ENCODE measurements at regions not wholly inside any gene's neighbourhood (a gene's known extent, or its start where the extent isn't known, plus 50 kb on each side); places are given as distances from the start of the nearest gene placed in this dataset.

- TF ChIP-seq CHD2 (IDR thresholded peaks at IDR 0.05; ENCODE audit: low read length, partially characterized antibody) (peak; percentile 24), RAD21 (IDR thresholded peaks at IDR 0.05; ENCODE audit: low read length) (peak; percentile 31; the same call in 1 of the 2 replicates), GATA2 (CRISPR knock-in tag; IDR thresholded peaks at IDR 0.05) (peak; percentile 45; the same call in 1 of the 2 replicates), EP300 (IDR thresholded peaks at IDR 0.05; ENCODE audit: borderline replicate concordance in 1 of 2, low read depth in 1 of 2, low read length in 1 of 2) (peak in 1 of 2 experiments; percentile 60; a peak in 1 of 4 replicates), FOSL2 (IDR thresholded peaks at IDR 0.05; ENCODE audit: borderline replicate concordance, low read depth) (no peak), MXI1 (IDR thresholded peaks at IDR 0.05; ENCODE audit: low read depth, low read length) (peak; percentile 42; the same call in 1 of the 2 replicates), TEAD4 (IDR thresholded peaks at IDR 0.05; ENCODE audit: borderline replicate concordance, insufficient read depth) (no peak), RCOR1 (IDR thresholded peaks at IDR 0.05; ENCODE audit: low read length) (peak; percentile 65)
- Histone ChIP-seq H3K79me2 (ENCODE audit: insufficient read depth) (no peaks in the 10 kb centered on the region), H3K36me3 (replicated peaks in 1 of 2; ENCODE audit: control insufficient read depth in 1 of 2, insufficient read depth in 2 of 2, low read length in 1 of 2) (no peaks in the 10 kb centered on the region), H3K27me3 (ENCODE audit: insufficient read depth) (no peaks in the 10 kb centered on the region; the same call in 1 of the 2 replicates), H3K27ac (ENCODE audit: low read depth in 2 of 2, low read length in 1 of 2) (peak overlapping the region in 1 of 2 experiments; percentile 94; a peak in 2 of 4 replicates), H3K4me1 (ENCODE audit: control insufficient read depth in 1 of 2, insufficient read depth in 2 of 2, low read depth in 1 of 2, low read length in 1 of 2) (peaks cover 0 to 15% of the 10 kb centered on the region in 2 experiments; a peak in 2 of 4 replicates), H3F3A (replicated peaks; ENCODE audit: insufficient read depth) (no peaks in the 10 kb centered on the region), H4K20me1 (ENCODE audit: insufficient read depth) (no peaks in the 10 kb centered on the region), H3K9me2 (no peaks in the 10 kb centered on the region), H3K4me2 (no peak overlapping the region), H3K9me3 (no peaks in the 10 kb centered on the region), H3K4me3 (ENCODE audit: low read depth in 2 of 2, low read length in 1 of 2) (no peak overlapping the region; a peak in 1 of 4 replicates), H3K9ac (no peak overlapping the region), H2AFZ (ENCODE audit: low read depth) (no peak overlapping the region)
- DNase-seq: peak; percentile 70
- WGBS (ENCODE audit: low lambda C conversion rate): 49% methylated on average over 11 of the region's 11 CpGs
- ChIA-PET POLR2A (no interaction called here), CTCF (interaction anchor here (0.7 to 6.2 kb wide), 16 partner anchors 12 to 1198 kb away, joined by 3 to 72 read pairs (median 4); partner anchors contain the start of gene EIF4E3)
Observed at GRCh38 chr3:71858503-71859122, 73.7 kb upstream of the PROK2 start.

GRCh38 chr3:71857956-71858355 is 73.0 kb upstream of the PROK2 start:
- no peaks in the 10 kb centered on the region for H4K20me1 ChIP-seq (ENCODE audit: insufficient read depth)
- no peak for DNase-seq
- no peaks in the 10 kb centered on the region for H3K36me3 ChIP-seq (replicated peaks in 1 of 2; ENCODE audit: control insufficient read depth in 1 of 2, insufficient read depth in 2 of 2, low read length in 1 of 2)
- no peaks in the 10 kb centered on the region for H3K9me2 ChIP-seq
- H3K9ac ChIP-seq: no peak overlapping the region
- ChIA-PET POLR2A (no interaction called here), CTCF (interaction anchor here (0.9 to 6.2 kb wide), 8 partner anchors 12 to 1199 kb away, joined by 3 to 72 read pairs (median 4); no protein-coding TSS in a partner anchor)
- WGBS (ENCODE audit: low lambda C conversion rate): 29% methylated on average over 3 of the region's 3 CpGs
- H3F3A ChIP-seq (replicated peaks; ENCODE audit: insufficient read depth): no peaks in the 10 kb centered on the region
- no peaks in the 10 kb centered on the region for H3K9me3 ChIP-seq
- no peaks in the 10 kb centered on the region; the same call in 1 of the 2 replicates for H3K27me3 ChIP-seq (ENCODE audit: insufficient read depth)
- H3K4me3 ChIP-seq (ENCODE audit: low read depth in 2 of 2, low read length in 1 of 2): no peak overlapping the region
- peaks cover 0 to 15% of the 10 kb centered on the region in 2 experiments; a peak in 2 of 4 replicates for H3K4me1 ChIP-seq (ENCODE audit: control insufficient read depth in 1 of 2, insufficient read depth in 2 of 2, low read depth in 1 of 2, low read length in 1 of 2)
- H2AFZ ChIP-seq (ENCODE audit: low read depth): no peak overlapping the region
- H3K4me2 ChIP-seq: no peak overlapping the region
- TF ChIP-seq SIN3A (IDR thresholded peaks at IDR 0.05; ENCODE audit: borderline replicate concordance, low read depth, low read length) (no peak), ZBTB33 (IDR thresholded peaks at IDR 0.05; ENCODE audit: borderline replicate concordance, low read depth) (no peak), MAX (IDR thresholded peaks at IDR 0.05; ENCODE audit: low read depth) (no peak), TAF1 (IDR thresholded peaks at IDR 0.05; ENCODE audit: borderline replicate concordance, low read depth, low read length) (no peak), USF1 (IDR thresholded peaks at IDR 0.05; ENCODE audit: borderline replicate concordance, low read depth) (no peak), SMC3 (IDR thresholded peaks at IDR 0.05; ENCODE audit: low read depth, low read length) (no peak), RAD21 (IDR thresholded peaks at IDR 0.05; ENCODE audit: low read length) (no peak), GABPA (IDR thresholded peaks at IDR 0.05; ENCODE audit: low read depth) (no peak), RXRA (IDR thresholded peaks at IDR 0.05; ENCODE audit: borderline replicate concordance, low read depth) (no peak), REST (IDR thresholded peaks at IDR 0.05; ENCODE audit: low read depth, low read length) (no peak), TCF12 (IDR thresholded peaks at IDR 0.05) (no peak)
- peak overlapping the region in 1 of 2 experiments; percentile 94; a peak in 2 of 4 replicates for H3K27ac ChIP-seq (ENCODE audit: low read depth in 2 of 2, low read length in 1 of 2)
- H3K79me2 ChIP-seq (ENCODE audit: insufficient read depth): no peaks in the 10 kb centered on the region
